H1 (cell line): ENCODE measurements at regions not wholly inside any gene's neighbourhood (a gene's known extent, or its start where the extent isn't known, plus 50 kb on each side); places are given as distances from the start of the nearest gene placed in this dataset.

ENCODE experiments used
- BRCA1 ChIP-seq: IDR thresholded peaks from 2 replicates; pipeline ENCODE4 v1.6.1; 2012; ENCODE audit warnings: low read depth, low read length, improper control_type of control experiment
- FOSL1 ChIP-seq: IDR thresholded peaks from 2 replicates; pipeline ENCODE4 v1.6.1; 2011; ENCODE audit warnings: mild to moderate bottlenecking, low read depth, low read length, moderate library complexity; ENCODE audit not compliant: insufficient read depth
- KDM4A ChIP-seq: IDR thresholded peaks from one replicate; pipeline ENCODE4 v1.7.1; 2012; ENCODE audit warnings: low read depth, mild to moderate bottlenecking, moderate library complexity, low read length, inconsistent platforms; ENCODE audit not compliant: severe bottlenecking
- RAD21 ChIP-seq, 2 experiments: IDR thresholded peaks in 1 of 2; conservative IDR thresholded peaks in 1 of 2; 2 replicates each; pipeline ENCODE4 v1.6.1; 2011; ENCODE audit warnings: low read depth in 2 of 2, low read length in 2 of 2, improper control_type of control experiment in 1 of 2, inconsistent platforms in 1 of 2, mild to moderate bottlenecking in 1 of 2, moderate library complexity in 1 of 2
- SP4 ChIP-seq: IDR thresholded peaks from 2 replicates; pipeline ENCODE4 v1.6.1; 2012; ENCODE audit warnings: low read length, inconsistent platforms
- TF ChIP-seq, protein P1 (sequence below), 3 experiments: IDR thresholded peaks; 1 replicate in 2 of 3; 2 replicates in 1 of 3; pipeline versions ENCODE4 v1.5.1 to v1.6.1; 2011; ENCODE audit warnings: low read length in 3 of 3, mild to moderate bottlenecking in 3 of 3, inconsistent platforms in 2 of 3, low read depth in 1 of 3, moderate library complexity in 1 of 3; ENCODE audit not compliant: insufficient read depth in 1 of 3; ENCODE audit errors: control extremely low read depth in 1 of 3

- TF ChIP-seq KDM4A (no peak), RAD21 (IDR thresholded peaks at IDR 0.05 in 1 of 2, conservative IDR thresholded peaks at IDR 0.05 in 1 of 2; ENCODE audit: low read depth in 2 of 2, low read length in 2 of 2) (no peak), BRCA1 (no peak), SP4 (no peak), FOSL1 (no peak)
- TF ChIP-seq, protein P1, sequence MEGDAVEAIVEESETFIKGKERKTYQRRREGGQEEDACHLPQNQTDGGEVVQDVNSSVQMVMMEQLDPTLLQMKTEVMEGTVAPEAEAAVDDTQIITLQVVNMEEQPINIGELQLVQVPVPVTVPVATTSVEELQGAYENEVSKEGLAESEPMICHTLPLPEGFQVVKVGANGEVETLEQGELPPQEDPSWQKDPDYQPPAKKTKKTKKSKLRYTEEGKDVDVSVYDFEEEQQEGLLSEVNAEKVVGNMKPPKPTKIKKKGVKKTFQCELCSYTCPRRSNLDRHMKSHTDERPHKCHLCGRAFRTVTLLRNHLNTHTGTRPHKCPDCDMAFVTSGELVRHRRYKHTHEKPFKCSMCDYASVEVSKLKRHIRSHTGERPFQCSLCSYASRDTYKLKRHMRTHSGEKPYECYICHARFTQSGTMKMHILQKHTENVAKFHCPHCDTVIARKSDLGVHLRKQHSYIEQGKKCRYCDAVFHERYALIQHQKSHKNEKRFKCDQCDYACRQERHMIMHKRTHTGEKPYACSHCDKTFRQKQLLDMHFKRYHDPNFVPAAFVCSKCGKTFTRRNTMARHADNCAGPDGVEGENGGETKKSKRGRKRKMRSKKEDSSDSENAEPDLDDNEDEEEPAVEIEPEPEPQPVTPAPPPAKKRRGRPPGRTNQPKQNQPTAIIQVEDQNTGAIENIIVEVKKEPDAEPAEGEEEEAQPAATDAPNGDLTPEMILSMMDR (IDR thresholded peaks at IDR 0.05; ENCODE audit: control extremely low read depth in 1 of 3, insufficient read depth in 1 of 3, low read depth in 1 of 3, low read length in 3 of 3): no peak
Measured at GRCh38 chr13:72244788-72245187, 377.8 kb upstream of the DACH1 start (continued).
